ENCODE measurements at regions not wholly inside any gene's neighbourhood (a gene's known extent, or its start where the extent isn't known, plus 50 kb on each side); places are given as distances from the start of the nearest gene placed in this dataset.

DNA sequence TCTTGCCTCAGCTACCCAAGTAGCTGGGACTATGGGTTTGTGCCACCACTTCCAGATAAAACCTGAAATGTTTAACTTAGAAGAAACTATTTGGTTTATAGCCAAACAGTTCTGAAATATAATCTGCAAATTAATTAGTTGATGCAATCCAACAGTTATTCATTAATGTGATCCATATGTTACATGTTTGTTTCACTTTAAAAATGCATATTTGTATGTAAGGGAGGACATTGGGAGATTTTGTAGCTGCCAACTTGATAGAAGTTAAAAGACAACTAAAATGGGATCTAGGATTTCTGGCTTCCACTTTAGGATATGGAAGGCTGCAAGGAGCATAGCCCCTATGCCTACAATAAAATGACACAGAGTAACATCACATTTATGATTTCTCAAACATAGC lies 532.5 kb upstream of the SLC10A2 start:
- TF ChIP-seq, protein P1, sequence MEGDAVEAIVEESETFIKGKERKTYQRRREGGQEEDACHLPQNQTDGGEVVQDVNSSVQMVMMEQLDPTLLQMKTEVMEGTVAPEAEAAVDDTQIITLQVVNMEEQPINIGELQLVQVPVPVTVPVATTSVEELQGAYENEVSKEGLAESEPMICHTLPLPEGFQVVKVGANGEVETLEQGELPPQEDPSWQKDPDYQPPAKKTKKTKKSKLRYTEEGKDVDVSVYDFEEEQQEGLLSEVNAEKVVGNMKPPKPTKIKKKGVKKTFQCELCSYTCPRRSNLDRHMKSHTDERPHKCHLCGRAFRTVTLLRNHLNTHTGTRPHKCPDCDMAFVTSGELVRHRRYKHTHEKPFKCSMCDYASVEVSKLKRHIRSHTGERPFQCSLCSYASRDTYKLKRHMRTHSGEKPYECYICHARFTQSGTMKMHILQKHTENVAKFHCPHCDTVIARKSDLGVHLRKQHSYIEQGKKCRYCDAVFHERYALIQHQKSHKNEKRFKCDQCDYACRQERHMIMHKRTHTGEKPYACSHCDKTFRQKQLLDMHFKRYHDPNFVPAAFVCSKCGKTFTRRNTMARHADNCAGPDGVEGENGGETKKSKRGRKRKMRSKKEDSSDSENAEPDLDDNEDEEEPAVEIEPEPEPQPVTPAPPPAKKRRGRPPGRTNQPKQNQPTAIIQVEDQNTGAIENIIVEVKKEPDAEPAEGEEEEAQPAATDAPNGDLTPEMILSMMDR (conservative IDR thresholded peaks at IDR 0.05 in 1 of 2, IDR thresholded peaks at IDR 0.05 in 1 of 2; ENCODE audit: extremely low read depth in 1 of 2, insufficient read depth in 1 of 2, low read depth in 1 of 2, low read length in 2 of 2) = no peak
- TF ChIP-seq EZH2 (IDR thresholded peaks at IDR 0.05; ENCODE audit: borderline replicate concordance, low read length) = no peak

Measured in mammary epithelial cell (primary cell).